Liver (tissue), 2 donors: ENCODE measurements at regions not wholly inside any gene's neighbourhood (a gene's known extent, or its start where the extent isn't known, plus 50 kb on each side); places are given as distances from the start of the nearest gene placed in this dataset.

ENCODE experiments used
- REST ChIP-seq: IDR thresholded peaks from 2 replicates; pipeline ENCODE4 v1.6.1; 2016; ENCODE audit warnings: antibody characterized with exemption, mild to moderate bottlenecking
- TF ChIP-seq, protein P1 (sequence below): fragments of 150-350 bp; IDR thresholded peaks from 2 replicates; pipeline ENCODE4 v1.5.1; 2017; ENCODE audit warnings: improper control_type of control experiment, low read depth, low read length; ENCODE audit not compliant: missing input control
- donor health status: healthy.

GRCh38 chr6:17043148-17043522, 58.7 kb upstream of the STMND1 start:
- no peak for TF ChIP-seq REST
- TF ChIP-seq, protein P1, sequence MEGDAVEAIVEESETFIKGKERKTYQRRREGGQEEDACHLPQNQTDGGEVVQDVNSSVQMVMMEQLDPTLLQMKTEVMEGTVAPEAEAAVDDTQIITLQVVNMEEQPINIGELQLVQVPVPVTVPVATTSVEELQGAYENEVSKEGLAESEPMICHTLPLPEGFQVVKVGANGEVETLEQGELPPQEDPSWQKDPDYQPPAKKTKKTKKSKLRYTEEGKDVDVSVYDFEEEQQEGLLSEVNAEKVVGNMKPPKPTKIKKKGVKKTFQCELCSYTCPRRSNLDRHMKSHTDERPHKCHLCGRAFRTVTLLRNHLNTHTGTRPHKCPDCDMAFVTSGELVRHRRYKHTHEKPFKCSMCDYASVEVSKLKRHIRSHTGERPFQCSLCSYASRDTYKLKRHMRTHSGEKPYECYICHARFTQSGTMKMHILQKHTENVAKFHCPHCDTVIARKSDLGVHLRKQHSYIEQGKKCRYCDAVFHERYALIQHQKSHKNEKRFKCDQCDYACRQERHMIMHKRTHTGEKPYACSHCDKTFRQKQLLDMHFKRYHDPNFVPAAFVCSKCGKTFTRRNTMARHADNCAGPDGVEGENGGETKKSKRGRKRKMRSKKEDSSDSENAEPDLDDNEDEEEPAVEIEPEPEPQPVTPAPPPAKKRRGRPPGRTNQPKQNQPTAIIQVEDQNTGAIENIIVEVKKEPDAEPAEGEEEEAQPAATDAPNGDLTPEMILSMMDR = no peak
